ENCODE measurements at regions not wholly inside any gene's neighbourhood (a gene's known extent, or its start where the extent isn't known, plus 50 kb on each side); places are given as distances from the start of the nearest gene placed in this dataset.

DNA sequence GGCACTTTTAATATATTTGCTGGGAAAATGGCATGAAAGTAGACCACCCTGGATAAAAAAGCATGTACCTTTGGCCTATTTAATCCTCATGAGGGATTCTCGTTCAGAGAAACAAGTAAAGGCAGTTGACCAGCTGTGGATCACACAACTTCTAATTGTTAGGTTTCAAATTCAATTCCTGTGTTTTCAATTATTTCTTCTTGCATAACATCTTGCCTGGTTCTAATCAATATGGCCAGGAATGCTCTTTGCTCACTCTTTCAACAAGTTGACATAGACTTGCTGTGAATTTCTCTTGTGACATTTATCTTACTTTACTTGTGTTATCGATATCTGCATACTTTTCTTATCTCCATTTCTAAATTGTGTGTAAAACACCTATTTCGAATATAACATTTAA lies 211.8 kb downstream of the SLC7A11 start:
- DNase-seq (ENCODE audit: extremely low read depth in 1 of 2, low read depth in 1 of 2) = no peak

DNA sequence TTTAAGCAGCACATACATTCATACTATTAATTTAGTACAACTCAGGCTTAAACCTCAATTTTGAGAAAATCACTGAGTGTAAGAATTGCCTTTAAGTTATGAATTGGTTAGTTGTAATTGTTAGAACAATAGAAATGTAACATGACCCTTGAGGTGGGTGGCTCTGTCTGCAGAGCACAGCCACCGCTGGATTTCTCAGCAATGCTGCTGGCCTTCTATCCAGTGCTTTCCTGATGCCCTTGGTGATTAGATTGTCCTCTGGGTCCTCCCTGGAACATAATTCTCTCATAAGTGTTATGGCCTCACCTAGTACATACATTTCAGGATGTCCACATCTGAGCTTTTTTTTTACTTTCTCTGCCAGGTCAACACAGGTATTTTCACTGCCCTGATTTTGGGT lies 213.2 kb downstream of the SLC7A11 start:
- no peak for DNase-seq (ENCODE audit: extremely low read depth in 1 of 2, low read depth in 1 of 2)

DNA sequence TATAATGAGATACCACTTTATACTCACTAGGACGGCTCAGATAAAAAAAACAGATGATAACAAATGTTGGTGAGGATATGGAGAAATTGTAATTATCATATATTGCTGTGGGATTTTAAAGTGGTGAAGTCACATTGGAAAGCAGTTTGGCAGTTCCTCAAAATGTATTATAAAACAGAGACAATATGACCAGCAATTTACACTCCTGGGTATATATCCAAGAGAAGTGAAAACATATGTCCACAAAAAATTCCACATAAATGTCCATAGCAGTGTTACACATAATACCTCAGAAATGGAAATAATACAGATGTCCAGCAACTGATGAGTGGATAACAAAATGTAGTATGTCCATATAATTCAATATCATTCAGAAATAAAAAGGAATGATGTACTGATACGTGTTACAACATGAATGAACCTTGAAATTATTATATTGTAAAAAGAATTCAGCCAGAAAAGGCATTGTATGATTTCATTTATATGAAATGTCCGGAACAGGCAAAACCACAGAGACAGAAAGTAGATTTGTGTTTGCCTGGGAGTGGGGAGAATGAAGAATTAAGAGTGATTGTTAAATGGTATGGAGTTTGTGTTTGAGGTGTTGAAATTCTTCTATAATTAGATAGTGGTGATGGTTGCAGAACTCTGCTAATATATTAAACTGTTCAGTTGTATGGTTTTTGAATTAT lies 220.9 kb downstream of the SLC7A11 start:
- no peak for DNase-seq (ENCODE audit: extremely low read depth in 1 of 2, low read depth in 1 of 2)

DNA sequence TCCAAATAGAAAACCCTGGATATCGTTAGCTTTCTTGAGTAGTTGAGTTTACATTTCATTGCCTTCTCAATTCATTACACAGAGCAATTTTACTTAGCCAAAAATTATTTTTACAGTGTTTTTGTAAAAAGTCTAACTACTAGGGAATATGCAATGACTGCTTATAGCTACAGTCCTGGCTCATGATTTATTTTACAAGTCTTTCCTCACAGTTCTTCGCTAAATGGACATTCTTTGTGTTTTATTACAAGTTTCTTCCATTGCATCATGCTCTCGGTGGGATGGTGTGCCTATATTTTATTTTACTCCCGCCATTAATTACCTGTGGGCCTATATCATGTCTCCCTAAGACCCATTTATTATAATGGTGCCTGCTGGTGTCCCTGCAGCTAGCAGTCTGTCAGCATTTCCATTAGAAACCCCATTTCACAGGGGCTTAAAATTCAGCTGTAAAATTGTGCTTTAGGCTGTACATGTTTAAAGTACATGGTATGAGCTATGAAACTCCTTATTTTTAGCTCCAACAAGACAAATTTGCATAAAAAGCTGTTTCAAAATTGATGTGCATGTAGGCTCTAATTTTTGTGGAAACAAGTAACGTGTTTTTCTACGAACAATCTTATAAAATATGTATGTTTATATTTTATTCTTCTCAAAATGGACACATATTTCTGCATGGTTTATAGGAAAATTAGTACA lies 227.4 kb downstream of the SLC7A11 start:
- DNase-seq (ENCODE audit: extremely low read depth in 1 of 2, low read depth in 1 of 2) = no peak

DNA sequence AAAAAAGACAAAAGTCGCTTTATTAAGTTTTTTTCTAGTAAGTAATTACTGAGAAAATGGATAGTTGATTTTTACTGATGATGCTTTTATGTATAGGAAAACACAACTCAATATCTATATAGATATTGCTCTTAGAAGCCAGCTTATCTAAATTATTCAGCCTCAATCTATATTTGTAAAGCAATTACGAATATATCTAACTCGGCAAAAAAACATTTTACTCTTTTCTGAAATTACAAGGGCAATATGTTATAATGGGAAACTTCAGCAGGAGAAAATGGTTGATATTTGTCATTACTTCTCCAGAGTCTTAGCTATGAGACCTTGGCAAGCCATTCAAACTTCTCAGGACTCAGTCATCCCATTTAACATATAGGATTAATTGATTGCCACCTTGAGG lies 228.5 kb downstream of the SLC7A11 start:
- DNase-seq (ENCODE audit: extremely low read depth in 1 of 2, low read depth in 1 of 2) = no peak

DNA sequence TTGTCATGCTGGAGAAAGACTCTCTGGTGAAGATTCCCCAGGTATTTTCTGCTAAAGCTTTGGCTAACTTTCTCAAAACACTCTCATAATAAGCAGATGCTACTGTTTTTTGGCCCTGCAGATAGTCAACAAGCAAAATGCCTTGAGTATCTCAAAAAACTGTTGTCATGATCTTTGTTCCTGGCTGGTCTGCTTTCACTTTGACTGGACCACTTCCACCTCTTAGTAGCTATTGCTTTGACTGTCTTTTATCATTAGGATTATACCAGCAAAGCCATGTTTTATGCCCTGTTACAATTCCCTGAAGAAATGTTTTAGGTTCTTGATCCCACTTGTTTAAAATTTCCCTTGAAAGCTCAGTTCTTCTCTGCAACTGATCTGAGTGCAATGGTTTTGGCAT lies 231.5 kb downstream of the SLC7A11 start:
- no peak for DNase-seq (ENCODE audit: extremely low read depth in 1 of 2, low read depth in 1 of 2)

DNA sequence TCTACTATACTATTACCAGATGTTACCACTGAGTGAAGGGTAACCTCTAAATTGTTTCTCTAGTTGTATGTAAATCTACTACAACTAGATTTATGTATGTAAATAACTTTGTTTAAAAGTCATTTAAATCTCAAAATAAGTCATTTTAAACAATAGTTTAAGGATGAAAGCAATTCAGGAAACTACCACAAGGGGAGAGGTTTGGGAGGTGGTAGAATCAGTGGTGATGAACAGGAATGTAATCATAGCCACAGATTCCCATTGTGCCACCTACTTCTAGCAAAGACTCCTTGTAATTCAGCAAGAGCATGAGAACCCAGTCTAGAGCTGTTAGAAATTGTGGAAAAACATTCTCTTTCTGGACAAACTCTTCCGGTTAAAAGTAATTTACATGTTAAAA lies 234.6 kb downstream of the SLC7A11 start:
- no peak for DNase-seq (ENCODE audit: extremely low read depth in 1 of 2, low read depth in 1 of 2)

DNA sequence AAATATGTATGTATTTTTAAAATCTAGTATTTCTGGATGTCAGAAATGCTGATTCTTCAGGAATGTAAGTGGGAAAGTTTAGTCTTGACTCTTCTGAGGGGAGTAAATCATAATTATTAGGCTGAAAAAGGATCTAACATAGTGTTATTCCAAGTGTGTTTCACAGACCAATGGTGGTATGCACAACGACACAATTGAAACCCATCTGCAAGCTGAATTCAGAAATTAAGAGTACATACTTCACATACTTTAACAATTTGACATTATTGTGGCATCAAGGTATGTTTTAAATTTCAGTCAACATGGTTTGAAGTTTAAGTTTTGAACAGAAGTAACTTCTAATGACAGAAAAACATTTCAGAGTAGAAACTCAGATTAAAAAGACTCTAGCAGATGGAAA lies 236.7 kb downstream of the SLC7A11 start:
- no peak for DNase-seq (ENCODE audit: extremely low read depth in 1 of 2, low read depth in 1 of 2)

DNA sequence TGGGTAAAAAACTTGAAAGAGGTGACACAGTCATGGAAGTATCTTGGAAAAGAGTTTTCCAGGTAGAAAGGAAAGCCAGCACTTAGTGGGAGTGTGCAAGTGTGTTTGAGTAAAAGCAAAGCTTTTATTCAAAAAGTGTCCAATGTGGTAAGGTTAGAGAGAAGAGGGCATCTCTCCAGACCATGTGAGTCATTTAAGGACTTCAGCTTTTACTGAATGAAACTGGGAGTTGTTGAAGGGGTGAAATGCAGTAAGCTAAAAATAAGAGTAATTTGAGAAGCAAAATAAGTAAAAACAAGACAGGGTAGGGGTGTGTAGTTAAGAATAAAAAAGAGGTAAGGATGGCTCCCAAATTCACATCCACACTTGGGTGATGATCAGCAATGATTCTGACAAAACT lies 238.9 kb downstream of the SLC7A11 start:
- no peak for DNase-seq (ENCODE audit: extremely low read depth in 1 of 2, low read depth in 1 of 2)

DNA sequence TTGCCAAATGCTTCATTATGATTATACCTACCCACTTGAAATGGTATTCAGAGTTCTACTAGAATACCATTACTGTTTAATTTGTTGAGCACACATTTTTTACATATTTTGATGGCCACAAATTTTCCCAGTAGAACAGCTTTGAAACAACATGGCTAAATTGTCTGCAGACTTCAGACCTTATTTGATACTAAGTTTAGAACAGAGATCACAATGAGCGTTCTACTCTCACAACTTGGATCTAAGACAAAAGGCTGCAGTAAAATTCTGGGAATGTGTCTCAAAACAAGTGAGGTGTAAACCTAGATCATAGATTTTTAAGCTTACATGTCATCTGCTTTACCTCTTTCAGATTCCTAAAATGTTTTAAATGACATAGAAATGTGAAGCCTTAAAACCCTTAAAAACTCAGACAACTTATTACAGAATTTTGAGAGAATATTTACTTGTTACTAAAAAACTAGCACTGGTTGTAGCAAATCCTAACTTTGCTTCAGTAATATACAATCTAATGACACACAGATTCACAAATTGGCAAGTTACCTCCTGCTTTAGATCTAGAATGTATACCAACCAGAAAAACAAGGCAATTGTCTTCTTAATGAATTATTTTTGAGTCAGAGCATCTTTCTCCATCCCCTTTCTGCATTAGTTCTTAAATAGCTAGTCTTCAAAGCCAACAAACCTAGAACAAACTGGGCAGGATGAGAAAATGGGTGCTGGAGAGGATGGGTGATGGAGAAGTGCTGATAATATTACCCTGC lies 243.3 kb downstream of the SLC7A11 start:
- DNase-seq (ENCODE audit: extremely low read depth in 1 of 2, low read depth in 1 of 2) = no peak

DNA sequence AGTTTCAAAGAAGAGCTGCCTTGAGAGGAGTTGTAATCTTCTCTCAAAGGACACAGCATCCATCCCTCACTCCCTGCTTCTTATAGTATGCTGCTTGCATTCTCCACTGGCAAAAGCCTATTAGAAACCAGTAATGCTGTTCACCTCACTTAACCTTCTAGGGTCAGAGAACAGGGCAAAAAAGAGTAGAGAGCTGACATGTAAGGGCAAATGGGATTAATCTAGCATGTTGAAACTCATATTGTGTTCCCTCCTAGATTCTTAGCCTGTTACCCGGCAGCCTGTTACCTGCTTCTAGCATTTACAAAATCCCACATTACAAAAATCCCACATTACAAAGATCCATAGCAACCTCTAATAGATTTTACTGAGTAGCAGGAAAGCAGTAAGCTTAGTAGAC lies 244.7 kb downstream of the SLC7A11 start:
- DNase-seq (ENCODE audit: extremely low read depth in 1 of 2, low read depth in 1 of 2) = no peak

DNA sequence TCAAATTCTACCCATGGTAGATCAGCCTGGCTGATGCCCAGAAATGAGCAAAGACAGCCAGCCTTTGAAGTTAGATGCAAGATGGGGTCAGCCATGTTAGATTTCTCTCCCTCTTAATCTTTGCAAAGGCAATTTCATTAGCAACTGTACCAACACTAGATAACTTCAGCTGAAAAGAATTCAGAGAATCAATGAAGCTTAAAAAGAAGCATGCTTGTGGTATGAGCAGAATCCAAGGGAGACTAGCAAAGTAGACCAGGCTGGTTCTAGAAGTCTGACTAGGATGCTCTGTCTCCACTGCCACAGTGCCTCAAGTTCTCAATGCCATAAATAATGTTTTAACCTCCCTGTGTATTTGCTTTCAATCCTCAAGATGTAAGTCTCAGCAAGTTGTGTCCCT lies 247.3 kb downstream of the SLC7A11 start:
- DNase-seq (ENCODE audit: extremely low read depth in 1 of 2, low read depth in 1 of 2) = no peak

DNA sequence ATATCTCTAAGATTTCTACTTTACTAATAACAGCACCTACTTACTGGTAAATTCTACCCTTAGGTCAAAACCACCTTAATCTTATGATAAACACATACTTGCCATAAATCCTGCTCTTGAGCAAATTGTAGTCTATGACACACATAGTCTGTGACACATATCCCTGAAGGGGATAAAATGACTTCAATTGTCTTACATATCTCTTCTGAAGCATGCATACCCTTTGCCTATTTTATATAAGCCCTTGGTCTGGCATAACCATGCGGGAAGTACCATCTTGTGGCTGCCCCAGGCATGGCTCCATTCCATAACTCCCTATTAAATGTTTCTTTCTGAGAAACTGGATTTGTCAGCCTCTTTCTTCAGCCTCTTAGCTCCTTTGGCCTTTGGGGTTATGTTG lies 248.9 kb downstream of the SLC7A11 start:
- no peak for DNase-seq (ENCODE audit: extremely low read depth in 1 of 2, low read depth in 1 of 2)

DNA sequence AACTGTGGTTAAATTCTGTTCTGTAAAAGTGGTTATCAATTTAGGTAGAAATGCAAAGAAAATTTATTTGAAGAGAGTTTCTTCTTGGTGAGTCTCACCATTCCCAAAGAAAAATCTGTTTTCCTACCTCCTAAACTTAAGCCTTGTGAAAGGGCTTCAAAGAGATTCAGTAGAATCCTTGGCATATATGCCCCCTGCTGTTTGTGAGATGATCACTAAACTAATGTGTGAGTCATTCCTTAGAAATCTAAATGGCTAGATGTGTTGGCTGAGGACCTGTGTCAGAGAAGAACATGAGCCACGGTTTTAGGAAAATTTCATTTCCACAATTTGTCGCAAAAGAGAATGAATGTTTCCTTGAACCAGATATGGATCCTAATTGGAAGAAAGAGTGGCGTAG lies 260.9 kb downstream of the SLC7A11 start:
- no peak for DNase-seq (ENCODE audit: extremely low read depth in 1 of 2, low read depth in 1 of 2)

DNA sequence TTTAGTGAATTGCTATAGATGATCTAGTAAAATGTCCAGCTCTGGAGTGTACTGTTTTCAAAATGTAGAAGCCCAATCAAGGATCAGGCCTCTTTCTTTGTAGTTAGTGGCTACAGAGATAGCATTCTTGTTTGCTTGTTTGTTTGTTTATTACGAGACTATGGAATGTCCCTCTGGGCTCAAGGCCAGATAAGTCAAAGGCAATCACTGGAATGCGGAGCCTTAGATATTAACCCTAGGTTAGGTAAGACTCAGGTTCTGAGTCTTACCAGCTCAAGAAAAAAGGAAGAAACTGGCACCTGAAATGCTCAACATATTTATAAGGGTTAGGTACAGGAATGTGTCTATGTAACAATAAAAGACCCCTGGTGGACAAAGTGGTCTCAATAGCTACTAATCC lies 261.5 kb downstream of the SLC7A11 start:
- DNase-seq (ENCODE audit: extremely low read depth in 1 of 2, low read depth in 1 of 2) = no peak

DNA sequence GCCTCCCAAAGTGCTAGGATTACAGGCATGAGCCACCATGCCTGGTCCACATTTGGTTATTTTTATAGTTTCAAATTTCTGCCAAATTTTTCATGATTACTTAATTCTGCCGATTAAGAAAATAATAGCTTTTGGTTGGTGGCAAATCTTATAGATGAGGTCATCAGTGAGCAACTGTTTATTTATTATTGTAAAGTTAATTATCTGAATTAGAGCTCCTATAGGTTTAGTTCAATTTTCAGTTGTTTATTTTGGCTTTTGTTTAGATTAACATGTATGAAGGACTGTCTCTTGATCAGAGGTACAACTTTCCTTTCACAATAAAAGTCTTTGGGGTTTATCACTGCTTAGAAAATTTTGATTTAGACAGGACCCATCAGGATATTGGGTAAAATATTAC lies 262.2 kb downstream of the SLC7A11 start:
- DNase-seq (ENCODE audit: extremely low read depth in 1 of 2, low read depth in 1 of 2) = no peak

DNA sequence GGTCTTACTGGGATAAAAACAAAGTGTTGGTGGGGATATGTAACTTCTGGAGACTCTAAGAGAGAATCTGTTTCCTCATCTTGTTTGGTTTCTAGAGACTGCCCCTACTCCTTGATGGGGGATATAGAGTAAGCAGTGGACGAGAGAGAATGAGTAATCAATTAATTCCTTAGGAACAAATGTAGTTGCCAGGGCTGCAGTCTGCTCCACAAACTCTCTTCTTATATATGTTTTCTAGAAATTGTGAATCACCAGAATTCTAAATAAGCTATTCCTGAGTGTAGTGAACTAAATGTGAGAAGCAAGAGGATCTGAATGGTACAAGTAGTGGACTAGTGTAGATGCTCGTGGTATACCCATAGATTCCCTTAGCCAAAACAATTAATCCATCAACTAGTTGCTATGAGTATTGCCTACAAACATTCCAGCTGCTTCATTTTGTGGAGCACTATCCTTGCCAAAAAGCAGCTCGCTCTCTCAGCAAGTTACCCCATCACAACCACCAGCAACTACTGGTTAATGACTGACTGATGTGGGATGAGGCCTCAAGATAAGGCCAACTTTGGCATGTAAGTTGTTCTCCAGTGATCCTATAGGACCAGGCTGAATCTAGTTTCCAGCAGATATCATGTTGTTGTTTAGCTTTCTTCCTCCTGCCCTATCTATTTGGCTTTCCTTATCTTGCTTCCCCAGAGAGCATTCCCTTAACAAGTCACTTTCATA lies 273.0 kb downstream of the SLC7A11 start:
- DNase-seq (ENCODE audit: extremely low read depth in 1 of 2, low read depth in 1 of 2) = no peak

DNA sequence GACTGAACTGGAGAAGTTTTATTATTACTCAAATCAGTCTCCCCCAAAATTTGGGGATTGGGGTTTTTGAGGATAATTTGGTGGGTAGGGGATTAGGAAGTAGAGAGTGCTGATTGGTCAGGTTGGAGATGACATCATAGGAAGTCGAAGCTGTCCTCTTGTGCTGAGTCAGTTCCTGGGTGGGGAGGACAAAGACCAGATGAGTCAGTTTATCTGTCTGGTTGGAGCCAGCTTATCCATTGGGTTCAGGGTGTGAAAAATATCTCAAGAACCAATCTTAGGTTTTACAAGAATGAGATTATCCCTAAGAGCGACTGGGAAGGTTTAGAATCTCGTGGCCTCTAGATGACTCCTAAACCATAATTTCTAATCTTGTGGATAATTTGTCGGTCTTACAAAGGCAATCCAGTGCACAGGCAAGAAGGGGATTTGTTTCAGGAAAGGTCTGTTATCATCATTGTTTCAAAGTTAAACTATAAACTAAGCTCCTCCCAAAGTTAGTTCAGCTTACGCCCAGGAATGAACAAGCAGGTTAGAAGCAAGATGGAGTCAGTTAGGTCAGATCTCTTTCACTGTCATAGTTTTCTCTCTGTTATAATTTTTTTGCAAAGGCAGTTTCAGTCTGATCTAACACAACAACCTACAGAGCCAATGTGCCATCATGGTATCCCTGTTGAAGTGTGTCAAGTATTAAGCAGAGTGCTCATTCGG lies 274.5 kb downstream of the SLC7A11 start:
- no peak for DNase-seq (ENCODE audit: extremely low read depth in 1 of 2, low read depth in 1 of 2)

DNA sequence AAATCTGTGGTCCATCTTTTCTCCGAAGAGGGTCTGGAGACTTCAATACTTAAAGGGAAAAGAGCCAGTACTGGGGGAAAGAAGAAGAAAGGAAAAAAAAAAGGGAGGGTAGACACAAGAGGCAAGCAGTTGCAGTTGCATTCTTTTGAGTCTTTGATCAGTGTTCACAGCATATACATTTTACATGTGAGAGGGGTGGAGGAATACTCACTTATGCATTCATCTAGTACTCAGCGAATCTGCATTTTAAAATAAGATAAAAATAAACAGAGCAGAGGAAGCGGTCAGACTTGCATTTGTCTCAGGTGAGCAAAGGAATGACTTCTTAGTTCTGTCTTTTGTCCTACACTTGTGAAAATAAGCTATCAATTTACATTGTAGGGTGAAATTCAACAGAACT lies 275.6 kb downstream of the SLC7A11 start:
- no peak for DNase-seq (ENCODE audit: extremely low read depth in 1 of 2, low read depth in 1 of 2)

DNA sequence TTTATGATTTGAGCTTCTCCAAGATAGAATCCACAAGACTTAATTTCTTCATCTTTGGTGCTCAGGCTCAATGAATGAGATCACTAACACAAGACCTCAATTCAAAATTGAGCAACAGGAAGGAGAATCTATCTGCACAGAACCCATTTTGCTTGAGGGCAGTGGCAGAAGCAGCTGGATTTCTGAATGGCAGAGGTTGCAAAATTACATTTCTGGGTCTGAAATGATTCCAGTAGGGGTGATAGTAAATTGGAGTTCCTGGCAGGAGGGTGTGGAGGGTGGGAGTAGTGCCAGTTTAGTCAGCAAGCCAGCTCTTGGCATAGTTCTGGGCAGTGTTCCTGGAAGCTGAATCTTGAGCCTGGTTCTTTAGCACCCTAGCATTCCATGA lies 281.1 kb downstream of the SLC7A11 start:
- no peak for DNase-seq (ENCODE audit: extremely low read depth in 1 of 2, low read depth in 1 of 2)

Measured in stimulated activated CD8-positive, alpha-beta memory T cell treated with anti-CD3 and anti-CD28 coated beads, Interleukin-7, amount 100 ng/mL, for 48 hours (primary cell).